IPS-20b (cell line): ENCODE measurements at regions not wholly inside any gene's neighbourhood (a gene's known extent, or its start where the extent isn't known, plus 50 kb on each side); places are given as distances from the start of the nearest gene placed in this dataset.

ENCODE experiments used
- H3K27ac ChIP-seq: one replicate; pipeline ENCODE4 v1.5.1; 2013; ENCODE audit warnings: low read length
- H3K27me3 ChIP-seq: 2 replicates; pipeline ENCODE4 v1.6.1; 2013; ENCODE audit warnings: mild to moderate bottlenecking, low read length, inconsistent platforms; ENCODE audit not compliant: insufficient read depth
- H3K36me3 ChIP-seq: 2 replicates; pipeline ENCODE4 v1.6.1; 2013; ENCODE audit warnings: low read depth, mild to moderate bottlenecking, inconsistent platforms, low read length, moderate library complexity; ENCODE audit not compliant: insufficient read depth
- H3K4me1 ChIP-seq: 2 replicates; pipeline ENCODE4 v1.6.1; 2013; ENCODE audit warnings: mild to moderate bottlenecking, control low read depth, inconsistent platforms, low read length, moderate library complexity; ENCODE audit not compliant: insufficient read depth
- H3K4me3 ChIP-seq: 2 replicates; pipeline ENCODE4 v1.5.1; 2013; ENCODE audit warnings: mild to moderate bottlenecking, low read length, inconsistent platforms
- H3K9ac ChIP-seq: 2 replicates; pipeline ENCODE4 v1.6.1; 2013; ENCODE audit warnings: low read depth, mild to moderate bottlenecking, inconsistent platforms, low read length, moderate library complexity
- H3K9me3 ChIP-seq: 2 replicates; pipeline ENCODE4 v1.6.1; 2013; ENCODE audit warnings: mild to moderate bottlenecking, low read depth, low read length, inconsistent platforms; ENCODE audit not compliant: insufficient read depth

DNA sequence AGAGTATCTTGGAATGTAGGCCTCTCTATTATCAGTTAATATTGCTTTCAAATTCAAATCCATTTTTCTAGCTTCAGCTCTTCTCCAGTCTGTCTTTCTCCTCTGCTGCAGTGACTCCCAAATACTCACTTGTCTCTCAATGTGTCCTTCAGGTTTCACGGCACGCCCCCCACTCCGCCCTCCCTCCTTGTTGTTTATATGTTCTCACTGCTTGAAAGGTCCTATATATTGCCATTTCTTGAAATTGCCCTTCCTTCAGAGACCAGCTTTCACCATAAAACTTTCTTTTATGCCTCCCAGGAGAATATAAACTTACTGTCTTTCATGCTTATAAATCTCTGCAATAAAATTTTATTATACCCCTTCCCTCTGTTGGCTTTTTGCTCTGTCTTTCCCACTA is 668.2 kb downstream of the CCSER2 start:
- H3K9me3 ChIP-seq, result no peaks in the 10 kb centered on the region; the same call in 1 of the 2 replicates

DNA sequence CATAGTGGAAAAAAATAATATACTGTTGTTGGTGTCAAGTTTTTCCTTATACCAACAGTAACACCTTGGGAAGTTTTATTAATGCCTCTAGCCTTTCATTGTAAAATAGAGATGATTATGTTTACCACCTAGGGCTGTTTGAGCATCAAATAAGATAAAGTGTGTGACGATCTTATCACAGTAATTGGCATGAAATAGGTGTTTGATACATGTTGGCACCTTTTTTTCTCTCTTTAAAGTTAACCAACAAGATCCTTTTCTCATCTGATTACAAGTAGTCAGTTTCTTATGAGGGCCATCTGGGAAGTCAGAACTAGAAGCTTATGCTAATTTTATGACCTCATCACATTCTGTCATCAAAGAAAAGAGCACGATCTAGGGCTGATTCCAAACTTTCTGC is 669.5 kb downstream of the CCSER2 start:
- H3K4me3 ChIP-seq, result no peak overlapping the region
- H3K4me1 ChIP-seq, result no peaks in the 10 kb centered on the region
- H3K9ac ChIP-seq, result no peak overlapping the region
- H3K9me3 ChIP-seq, result no peaks in the 10 kb centered on the region; the same call in 1 of the 2 replicates
- H3K36me3 ChIP-seq, result no peaks in the 10 kb centered on the region
- no peak overlapping the region for H3K27ac ChIP-seq
- no peaks in the 10 kb centered on the region for H3K27me3 ChIP-seq

More for the DNA sequence above, 668.2 kb downstream of the CCSER2 start:
- H3K27me3 ChIP-seq, result no peaks in the 10 kb centered on the region
- no peaks in the 10 kb centered on the region for H3K36me3 ChIP-seq
- no peak overlapping the region for H3K4me3 ChIP-seq
- no peak overlapping the region for H3K27ac ChIP-seq
- H3K4me1 ChIP-seq, result no peaks in the 10 kb centered on the region
- no peak overlapping the region for H3K9ac ChIP-seq

DNA sequence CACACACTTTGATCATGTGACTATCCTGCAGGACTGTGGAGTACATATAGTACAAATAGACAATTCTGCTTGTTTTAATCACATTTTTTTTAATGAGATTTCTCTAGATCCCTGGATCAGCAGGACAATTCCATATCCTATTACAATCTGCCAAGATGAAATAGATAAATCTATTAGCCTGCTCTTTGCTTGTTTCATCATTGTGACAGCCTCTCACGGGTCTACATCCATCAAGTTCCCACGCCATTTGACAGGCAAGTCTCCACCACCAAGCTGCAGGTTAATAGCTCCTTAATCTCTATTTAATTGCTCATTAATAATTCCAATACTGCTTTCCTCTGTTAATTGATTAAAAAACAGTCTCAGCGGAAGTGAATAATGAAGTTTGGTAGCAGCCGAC is 671.5 kb downstream of the CCSER2 start:
- H3K36me3 ChIP-seq, result no peaks in the 10 kb centered on the region
- H3K27ac ChIP-seq, result no peak overlapping the region
- no peaks in the 10 kb centered on the region for H3K4me1 ChIP-seq
- H3K27me3 ChIP-seq, result no peaks in the 10 kb centered on the region
- H3K9ac ChIP-seq, result no peak overlapping the region
- no peak overlapping the region for H3K4me3 ChIP-seq
- H3K9me3 ChIP-seq, result no peaks in the 10 kb centered on the region; the same call in 1 of the 2 replicates

GRCh38 chr10:85003083-85003482 is 674.7 kb downstream of the CCSER2 start:
- H3K27me3 ChIP-seq, result no peaks in the 10 kb centered on the region
- H3K27ac ChIP-seq, result no peak overlapping the region
- no peaks in the 10 kb centered on the region for H3K4me1 ChIP-seq
- H3K36me3 ChIP-seq, result no peaks in the 10 kb centered on the region
- no peak overlapping the region for H3K4me3 ChIP-seq
- H3K9ac ChIP-seq, result no peak overlapping the region
- H3K9me3 ChIP-seq, result no peaks in the 10 kb centered on the region

- H3K9me3 ChIP-seq, result no peaks in the 10 kb centered on the region
- H3K36me3 ChIP-seq, result no peaks in the 10 kb centered on the region
- H3K4me1 ChIP-seq, result no peaks in the 10 kb centered on the region
- no peak overlapping the region for H3K9ac ChIP-seq
- H3K27me3 ChIP-seq, result no peaks in the 10 kb centered on the region
- no peak overlapping the region for H3K27ac ChIP-seq
- no peak overlapping the region for H3K4me3 ChIP-seq
Measured at GRCh38 chr10:85008488-85009184, 680.2 kb downstream of the CCSER2 start.

- H3K4me3 ChIP-seq, result no peak overlapping the region
- H3K27me3 ChIP-seq, result no peaks in the 10 kb centered on the region
- no peak overlapping the region for H3K27ac ChIP-seq
- H3K9me3 ChIP-seq, result no peaks in the 10 kb centered on the region
- no peaks in the 10 kb centered on the region for H3K4me1 ChIP-seq
- no peak overlapping the region for H3K9ac ChIP-seq
- H3K36me3 ChIP-seq, result no peaks in the 10 kb centered on the region
Measured at GRCh38 chr10:85012305-85012704, 683.9 kb downstream of the CCSER2 start.

DNA sequence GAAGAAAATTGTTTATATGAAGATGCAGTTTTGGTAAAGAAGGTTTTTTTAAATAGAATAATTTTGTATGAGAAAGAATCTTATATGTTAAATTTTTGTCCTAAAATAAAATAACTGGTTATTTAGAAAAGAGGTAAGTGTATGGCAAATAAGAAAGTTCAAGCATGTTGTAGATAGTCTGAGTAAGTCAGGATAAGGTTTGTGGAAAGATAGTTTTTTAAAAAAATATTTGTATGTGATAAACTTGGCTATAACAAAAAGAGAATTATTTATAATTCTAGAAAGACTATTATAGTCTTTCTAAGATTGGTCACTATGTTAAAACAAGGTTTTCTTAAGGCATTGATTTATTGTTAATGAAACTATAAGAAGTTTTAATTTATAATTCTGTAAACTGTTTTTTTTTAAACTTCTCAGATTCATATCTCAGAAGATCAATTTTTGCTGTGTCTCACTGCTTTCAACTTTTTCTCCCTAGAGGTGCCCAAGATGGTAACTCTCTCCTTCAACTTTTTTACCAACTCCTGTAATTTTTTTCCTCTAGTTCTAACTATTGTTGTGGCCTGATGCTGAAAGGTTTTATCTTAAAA is 698.6 kb downstream of the CCSER2 start:
- Histone ChIP-seq H3K4me3 (no peak overlapping the region), H3K9ac (no peak overlapping the region), H3K27ac (no peak overlapping the region), H3K36me3 (no peaks in the 10 kb centered on the region), H3K9me3 (peaks cover 63% of the 10 kb centered on the region), H3K27me3 (no peaks in the 10 kb centered on the region), H3K4me1 (no peaks in the 10 kb centered on the region)

DNA sequence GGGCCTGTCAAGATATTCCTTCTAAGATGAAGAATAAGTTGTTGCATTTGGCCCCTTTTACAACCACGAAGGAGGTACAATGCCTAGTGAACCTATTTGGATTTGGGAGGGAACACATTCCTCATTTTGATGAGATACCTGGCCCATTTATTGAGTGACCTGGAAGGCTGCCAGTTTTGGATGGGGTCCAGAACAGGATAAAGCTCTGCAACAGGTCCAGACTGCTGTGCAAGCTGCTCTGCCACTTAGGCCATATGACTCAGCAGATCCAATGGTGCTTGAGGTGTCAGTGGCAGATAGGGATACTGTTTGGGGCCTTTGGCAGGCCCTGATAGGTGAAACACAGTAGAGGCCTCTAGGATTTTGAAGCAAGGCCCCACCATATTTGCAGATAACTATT is 704.6 kb downstream of the CCSER2 start:
- H3K27ac ChIP-seq, result no peak overlapping the region
- peaks cover 38% of the 10 kb centered on the region; the same call in 1 of the 2 replicates for H3K9me3 ChIP-seq
- H3K9ac ChIP-seq, result no peak overlapping the region
- no peaks in the 10 kb centered on the region for H3K4me1 ChIP-seq
- H3K36me3 ChIP-seq, result no peaks in the 10 kb centered on the region
- H3K27me3 ChIP-seq, result no peaks in the 10 kb centered on the region
- no peak overlapping the region for H3K4me3 ChIP-seq

DNA sequence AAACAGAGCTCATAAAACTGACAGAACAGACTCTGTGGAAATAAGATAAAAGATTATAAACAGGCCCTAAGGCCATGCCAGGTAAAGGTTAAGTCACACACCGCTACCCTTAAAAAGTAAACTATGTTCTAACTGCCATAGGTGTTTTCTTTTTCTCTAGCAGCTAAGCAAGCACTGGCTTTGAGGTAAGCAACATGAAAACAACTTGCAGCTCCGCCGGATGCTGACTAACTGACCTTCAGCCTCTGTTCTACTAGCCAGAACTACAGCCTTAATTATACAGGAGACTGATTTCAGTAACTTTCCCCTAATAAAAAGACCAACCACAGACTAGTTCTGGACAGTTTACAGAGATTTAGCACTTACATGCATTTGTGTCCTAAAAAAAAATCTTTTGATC is 708.3 kb downstream of the CCSER2 start:
- Histone ChIP-seq H3K9me3 (peaks cover 31% of the 10 kb centered on the region), H3K4me3 (no peak overlapping the region), H3K4me1 (no peaks in the 10 kb centered on the region), H3K9ac (no peak overlapping the region), H3K27me3 (no peaks in the 10 kb centered on the region), H3K27ac (no peak overlapping the region), H3K36me3 (no peaks in the 10 kb centered on the region)

- Histone ChIP-seq H3K9me3 (peaks cover 14% of the 10 kb centered on the region), H3K4me3 (no peak overlapping the region), H3K36me3 (no peaks in the 10 kb centered on the region), H3K4me1 (peaks cover 11% of the 10 kb centered on the region; the same call in 1 of the 2 replicates), H3K27me3 (no peaks in the 10 kb centered on the region), H3K27ac (no peak overlapping the region), H3K9ac (no peak overlapping the region)
Measured at GRCh38 chr10:85039311-85039710, 710.9 kb downstream of the CCSER2 start.

DNA sequence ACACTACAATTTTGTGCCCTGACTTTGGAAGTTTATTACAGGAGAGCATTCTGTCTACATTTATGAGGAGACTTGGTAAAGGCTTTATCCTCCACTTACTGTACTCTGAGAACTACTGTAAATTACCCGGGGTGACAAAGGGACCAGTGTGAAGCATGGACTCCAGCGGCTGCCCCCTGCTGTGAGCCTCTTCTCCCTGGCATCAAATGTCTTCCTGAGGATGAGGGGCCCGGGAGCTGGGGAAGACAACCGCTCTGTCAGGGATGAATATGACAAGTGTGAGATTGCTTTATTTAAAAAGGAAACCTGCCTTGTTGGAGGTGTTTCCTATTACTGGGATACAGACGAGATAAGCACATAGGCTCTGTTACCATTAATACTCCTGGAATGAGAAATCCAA is 714.8 kb downstream of the CCSER2 start:
- Histone ChIP-seq H3K9me3 (peaks cover 14% of the 10 kb centered on the region), H3K27ac (no peak overlapping the region), H3K4me1 (peaks cover 11% of the 10 kb centered on the region; the same call in 1 of the 2 replicates), H3K27me3 (no peaks in the 10 kb centered on the region), H3K36me3 (no peaks in the 10 kb centered on the region), H3K9ac (no peak overlapping the region), H3K4me3 (no peak overlapping the region)

- H3K4me1 ChIP-seq, result peaks cover 11% of the 10 kb centered on the region; the same call in 1 of the 2 replicates
- no peaks in the 10 kb centered on the region for H3K27me3 ChIP-seq
- H3K9me3 ChIP-seq, result no peaks in the 10 kb centered on the region; the same call in 1 of the 2 replicates
- no peak overlapping the region for H3K9ac ChIP-seq
- no peak overlapping the region for H3K4me3 ChIP-seq
- H3K27ac ChIP-seq, result no peak overlapping the region
- no peaks in the 10 kb centered on the region for H3K36me3 ChIP-seq
Measured at GRCh38 chr10:85045046-85045445, 716.7 kb downstream of the CCSER2 start.
